RWPE1 (cell line): ENCODE measurements at regions not wholly inside any gene's neighbourhood (a gene's known extent, or its start where the extent isn't known, plus 50 kb on each side); places are given as distances from the start of the nearest gene placed in this dataset.
"Not testable (repeated sequence)": the region's sequence is repeated elsewhere in the genome, so short reads cannot be mapped to it uniquely, and the experiment has no call there.

Source experiments
- CTCF ChIA-PET: fragments of 350-600 bp; sonication (Branson Sonifier 250); formaldehyde crosslinking; extraction: SDS; loops from one replicate; lab custom pipeline; 2021; lab: Yijun Ruan, JAX
- POLR2A ChIA-PET: fragments of 400-600 bp; formaldehyde crosslinking; extraction: SDS; loops from one replicate; lab custom pipeline; 2020; ENCODE audit warnings: antibody characterized with exemption; ENCODE audit not compliant: low non-redundant PET; lab: Yijun Ruan, JAX
- DNase-seq: peaks from one replicate; pipeline ENCODE4 v3.0.0; 2012; ENCODE audit warnings: low spot score
- H3K27ac ChIP-seq: fragments of 450-650 bp; 2 replicates; pipeline ENCODE4 v1.5.1; 2017
- CTCF ChIP-seq: fragments of 450-650 bp; conservative IDR thresholded peaks from 2 replicates; pipeline ENCODE4 v1.5.1; 2017; ENCODE audit warnings: low read depth, mild to moderate bottlenecking

- POLR2A ChIA-PET = no interaction called here
- CTCF ChIA-PET = interaction anchor here (0.6 kb wide), 1 partner anchor 236 kb away, joined by 3 read pairs; no protein-coding TSS in a partner anchor
- no peak for TF ChIP-seq CTCF
- H3K27ac ChIP-seq = no peak overlapping the region
- no peak for DNase-seq
Observed at GRCh38 chr14:58912799-58913432, 275.2 kb downstream of the DACT1 start.

GRCh38 chr14:58914279-58914855 is 274.1 kb upstream of the DAAM1 start:
- no peak for DNase-seq
- CTCF ChIA-PET = interaction anchor here (0.7 kb wide), 1 partner anchor 26 kb away, joined by 3 read pairs; no protein-coding TSS in a partner anchor
- no peak overlapping the region for H3K27ac ChIP-seq
- TF ChIP-seq CTCF = no peak
- POLR2A ChIA-PET = no interaction called here

- POLR2A ChIA-PET = no interaction called here
- no peak overlapping the region for H3K27ac ChIP-seq
- CTCF ChIA-PET = no interaction called here
- no peak for DNase-seq
- TF ChIP-seq CTCF = no peak
Observed at GRCh38 chr14:58915646-58916045, 272.8 kb upstream of the DAAM1 start.

DNA sequence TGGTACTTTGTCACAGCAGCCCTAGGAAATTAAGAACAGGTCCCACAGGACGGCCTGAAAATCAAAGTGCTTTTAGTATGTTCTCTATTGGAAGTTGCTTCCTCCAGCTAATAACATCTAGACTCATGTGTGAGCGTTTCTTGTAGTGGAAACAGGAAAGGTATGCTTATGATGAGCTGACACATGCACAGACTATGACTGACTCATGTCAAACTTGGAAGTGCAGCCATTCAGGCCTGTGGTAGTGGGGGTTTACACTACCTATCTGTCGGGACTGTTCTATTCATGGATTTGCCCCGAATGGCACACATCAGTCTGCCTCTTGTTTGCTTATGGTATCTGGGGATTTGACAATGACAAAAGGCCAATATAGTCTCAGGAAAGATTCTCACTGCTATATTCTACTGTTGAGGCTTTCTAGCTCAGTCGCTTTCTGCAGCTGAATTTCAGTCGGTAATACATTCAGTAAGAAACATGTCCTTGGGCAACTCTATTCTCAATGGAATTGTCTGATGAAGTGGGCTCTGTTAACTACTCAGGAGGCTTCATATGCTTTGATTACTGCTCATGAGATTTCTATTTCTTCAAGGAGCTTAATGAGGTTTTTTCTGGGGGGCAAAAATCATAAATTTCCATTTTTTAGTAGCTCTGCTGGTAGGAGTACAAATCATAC is 270.3 kb upstream of the DAAM1 start:
- CTCF ChIA-PET = interaction anchor here (0.5 kb wide), 1 partner anchor 23 kb away, joined by 5 read pairs; no protein-coding TSS in a partner anchor
- no peak for TF ChIP-seq CTCF
- DNase-seq = peak; percentile 66
- POLR2A ChIA-PET = no interaction called here
- no peak overlapping the region for H3K27ac ChIP-seq

GRCh38 chr14:58919217-58919616 is 269.2 kb upstream of the DAAM1 start:
- DNase-seq = no peak
- no peak overlapping the region for H3K27ac ChIP-seq
- CTCF ChIA-PET = interaction anchor here (0.6 kb wide), 1 partner anchor 414 kb away, joined by 3 read pairs; no protein-coding TSS in a partner anchor
- no peak for TF ChIP-seq CTCF
- POLR2A ChIA-PET = no interaction called here

DNA sequence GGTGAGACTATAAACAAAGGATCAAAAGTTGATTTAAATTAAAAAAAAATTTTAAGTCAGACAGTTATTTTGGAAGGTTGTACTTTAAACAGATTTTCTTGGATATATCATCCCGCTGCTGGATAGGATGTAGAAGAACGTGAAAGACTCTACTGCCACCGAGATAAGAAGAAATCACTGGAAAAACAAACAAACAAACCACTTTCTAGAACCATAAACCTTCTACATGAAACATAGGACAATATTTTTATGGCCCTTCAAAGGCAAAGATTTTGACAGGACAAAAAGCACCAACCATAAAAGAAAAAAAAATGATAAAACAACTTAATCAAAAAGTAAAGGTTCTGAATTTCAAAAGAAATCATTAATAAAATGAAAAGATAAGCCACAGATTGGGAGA is 268.2 kb upstream of the DAAM1 start:
- ChIA-PET CTCF (interaction anchor here (0.7 kb wide), 1 partner anchor 114 kb away, joined by 6 read pairs; no protein-coding TSS in a partner anchor), POLR2A (no interaction called here)
- no peak overlapping the region for H3K27ac ChIP-seq
- DNase-seq = no peak
- no peak for TF ChIP-seq CTCF

DNA sequence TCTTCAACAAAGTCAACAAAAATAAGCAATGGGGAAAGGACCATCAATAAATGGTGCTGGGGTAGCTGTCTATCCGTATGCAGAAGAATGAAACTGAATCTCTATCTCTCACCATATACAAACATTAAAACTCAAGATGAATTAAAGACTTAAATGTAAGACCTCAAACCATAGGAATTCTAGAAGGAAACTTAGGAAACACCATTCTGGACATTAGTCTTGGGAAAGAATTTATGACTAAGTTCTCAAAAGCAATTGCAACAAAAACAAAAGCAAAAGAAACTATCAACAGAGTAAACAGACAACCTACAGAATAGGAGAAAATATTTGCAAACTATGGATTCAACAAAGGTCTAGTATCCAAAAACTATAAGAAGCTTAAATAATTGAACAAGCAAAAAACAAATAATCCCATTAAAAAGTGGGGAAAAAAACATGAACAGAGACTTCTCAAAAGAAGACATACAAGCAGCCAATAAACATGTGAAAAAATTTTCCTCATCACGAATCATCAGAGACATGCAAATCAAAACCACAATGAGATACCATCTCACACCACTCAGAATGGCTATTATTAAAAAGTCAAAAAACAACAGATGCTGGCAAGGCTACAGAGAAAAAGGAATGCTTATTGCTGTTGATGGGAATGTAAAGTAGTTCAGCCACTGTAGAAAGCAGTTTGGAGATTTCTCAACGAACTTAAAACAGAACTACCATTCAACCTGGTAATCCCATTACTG is 266.1 kb upstream of the DAAM1 start:
- not testable (repeated sequence) for H3K27ac ChIP-seq, DNase-seq
- CTCF ChIA-PET = interaction anchor here (0.6 kb wide), 1 partner anchor 1896 kb away, joined by 4 read pairs; no protein-coding TSS in a partner anchor

More for the DNA sequence above, 266.1 kb upstream of the DAAM1 start:
- POLR2A ChIA-PET = not testable (repeated sequence)
